NCI-H2227 (cell line): ENCODE measurements at regions not wholly inside any gene's neighbourhood (a gene's known extent, or its start where the extent isn't known, plus 50 kb on each side); places are given as distances from the start of the nearest gene placed in this dataset.

Experiments
- DNase-seq: peaks from one replicate; lab custom pipeline; 2025; ENCODE audit not compliant: unreplicated experiment; lab: John Stamatoyannopoulos, UW

GRCh38 chr11:45523760-45524159 lies 141.7 kb downstream of the CHST1 start:
- no peak for DNase-seq

GRCh38 chr11:45518833-45519535 lies 146.4 kb downstream of the CHST1 start:
- DNase-seq: no peak

GRCh38 chr11:45518141-45518832 lies 147.1 kb downstream of the CHST1 start:
- no peak for DNase-seq

- no peak for DNase-seq
Observed at GRCh38 chr11:45517171-45517770, 148.2 kb downstream of the CHST1 start.

GRCh38 chr11:45513821-45514340 lies 151.5 kb downstream of the CHST1 start:
- DNase-seq: no peak

GRCh38 chr11:45512471-45513148 lies 152.8 kb downstream of the CHST1 start:
- DNase-seq: no peak

- peak; percentile 64 for DNase-seq
Observed at GRCh38 chr11:45511566-45511965, 153.9 kb downstream of the CHST1 start.

- no peak for DNase-seq
Observed at GRCh38 chr11:45507916-45508315, 157.5 kb downstream of the CHST1 start.

GRCh38 chr11:45503311-45503710 lies 162.1 kb downstream of the CHST1 start:
- no peak for DNase-seq

GRCh38 chr11:45502226-45502545 lies 163.2 kb downstream of the CHST1 start:
- no peak for DNase-seq

- peak; percentile 29 for DNase-seq
Observed at GRCh38 chr11:45501392-45502225, 163.8 kb downstream of the CHST1 start.

- DNase-seq: peak; percentile 87
Observed at GRCh38 chr11:45500451-45500850, 165.0 kb downstream of the CHST1 start.

- no peak for DNase-seq
Observed at GRCh38 chr11:45494738-45495137, 170.7 kb downstream of the CHST1 start.

- DNase-seq: peak; percentile 55
Observed at GRCh38 chr11:45489281-45489905, 176.0 kb downstream of the CHST1 start.

GRCh38 chr11:45486461-45486860 lies 179.0 kb downstream of the CHST1 start:
- no peak for DNase-seq

GRCh38 chr11:45485070-45485707 lies 180.2 kb downstream of the CHST1 start:
- DNase-seq: peak; percentile 45

- no peak for DNase-seq
Observed at GRCh38 chr11:45484326-45484883, 181.0 kb downstream of the CHST1 start.

- DNase-seq: no peak
Observed at GRCh38 chr11:45483416-45483815, 182.0 kb downstream of the CHST1 start.

- DNase-seq: no peak
Observed at GRCh38 chr11:45482331-45482730, 183.1 kb downstream of the CHST1 start.
